NOMO-1 (cell line): ENCODE measurements at regions not wholly inside any gene's neighbourhood (a gene's known extent, or its start where the extent isn't known, plus 50 kb on each side); places are given as distances from the start of the nearest gene placed in this dataset.
A peak's percentile ranks its signal among the peaks of the same experiment; 100 is the strongest.

ENCODE experiments used
- DNase-seq, 2 experiments: peaks; one replicate each; lab custom pipeline; 2025; ENCODE audit not compliant: unreplicated experiment in 2 of 2; lab: John Stamatoyannopoulos, UW

- peak; percentile 11 to 27 for DNase-seq
These were observed 800.9 kb downstream of the CDH9 start for GRCh38 chr5:26237489-26237888.

- no peak for DNase-seq
These were observed 801.5 kb downstream of the CDH9 start for GRCh38 chr5:26236936-26237335.

- no peak for DNase-seq
These were observed 805.7 kb downstream of the CDH9 start for GRCh38 chr5:26232706-26233105.

GRCh38 chr5:26231316-26231715 is 807.1 kb downstream of the CDH9 start:
- no peak for DNase-seq

GRCh38 chr5:26229848-26230247 is 808.5 kb downstream of the CDH9 start:
- no peak for DNase-seq

GRCh38 chr5:26227245-26227644 is 811.1 kb downstream of the CDH9 start:
- DNase-seq = no peak

GRCh38 chr5:26205121-26205520 is 833.3 kb downstream of the CDH9 start:
- DNase-seq = no peak

GRCh38 chr5:26193626-26194025 is 844.8 kb downstream of the CDH9 start:
- no peak for DNase-seq

GRCh38 chr5:26192486-26192885 is 845.9 kb downstream of the CDH9 start:
- no peak for DNase-seq

- no peak for DNase-seq
These were observed 856.8 kb downstream of the CDH9 start for GRCh38 chr5:26181582-26181981.

- DNase-seq = no peak
These were observed 889.7 kb downstream of the CDH9 start for GRCh38 chr5:26148569-26149107.

GRCh38 chr5:26143259-26143658 is 895.1 kb downstream of the CDH9 start:
- no peak for DNase-seq

GRCh38 chr5:26121338-26121737 is 917.0 kb downstream of the CDH9 start:
- no peak for DNase-seq

- DNase-seq = no peak
These were observed 934.2 kb downstream of the CDH9 start for GRCh38 chr5:26104175-26104574.

GRCh38 chr5:26060212-26060611 is 978.2 kb downstream of the CDH9 start:
- DNase-seq = no peak

GRCh38 chr5:26054594-26054993 is 983.8 kb downstream of the CDH9 start:
- no peak for DNase-seq

- no peak for DNase-seq
These were observed 1003.6 kb downstream of the CDH9 start for GRCh38 chr5:26034813-26035212.

GRCh38 chr5:26031481-26031880 is 1006.9 kb downstream of the CDH9 start:
- DNase-seq = no peak

GRCh38 chr5:26026044-26026443 is 1012.3 kb downstream of the CDH9 start:
- DNase-seq = no peak

GRCh38 chr5:26024774-26025173 is 1013.6 kb downstream of the CDH9 start:
- no peak for DNase-seq

GRCh38 chr5:26023361-26023760 is 1015.0 kb downstream of the CDH9 start:
- DNase-seq = no peak

GRCh38 chr5:26014206-26014605 is 1024.2 kb downstream of the CDH9 start:
- DNase-seq = no peak

GRCh38 chr5:26012078-26012477 is 1026.3 kb downstream of the CDH9 start:
- no peak for DNase-seq
